Body of pancreas (tissue), 4 donors: ENCODE measurements at regions not wholly inside any gene's neighbourhood (a gene's known extent, or its start where the extent isn't known, plus 50 kb on each side); places are given as distances from the start of the nearest gene placed in this dataset.

ENCODE experiments used
- ATAC-seq: fragments of 150-250 bp; one replicate; pipeline ENCODE4 v1.9.1; 2016
- DNase-seq, 4 donors: peaks; one replicate each; pipeline ENCODE4 v3.0.0-alpha.2; 2019
- H3K27ac ChIP-seq, 4 donors: fragments of 200-600 bp; sonication (generic); 1 replicate in 3 of 4; 2 replicates in 1 of 4; pipeline versions ENCODE4 v1.5.1 to v1.6.1; 2016 to 2019; ENCODE audit warnings: mild to moderate bottlenecking in 1 of 4, mixed read lengths in 1 of 4, moderate library complexity in 1 of 4
- H3K27me3 ChIP-seq, 2 donors: fragments of 200-600 bp; sonication (generic); one replicate each; pipeline ENCODE4 v1.6.0; 2016; ENCODE audit warnings: mild to moderate bottlenecking in 1 of 2
- H3K36me3 ChIP-seq, 2 donors: fragments of 200-600 bp; sonication (generic); replicated peaks in 1 of 2; 2 replicates each; pipeline ENCODE4 v1.5.1; 2016; ENCODE audit warnings: low read depth in 2 of 2; ENCODE audit not compliant: insufficient read depth in 1 of 2
- H3K4me1 ChIP-seq: fragments of 200-600 bp; sonication (generic); one replicate; pipeline ENCODE4 v1.6.0; 2016
- H3K4me3 ChIP-seq, 2 donors: fragments of 200-600 bp; sonication (generic); 1 replicate in 1 of 2; 2 replicates in 1 of 2; pipeline ENCODE4 v1.5.1; 2016 to 2019
- H3K9me3 ChIP-seq, 3 donors: fragments of 200-600 bp; sonication (generic); 1 replicate in 2 of 3; 2 replicates in 1 of 3; pipeline ENCODE4 v1.5.1; 2016
- CTCF ChIP-seq, 7 experiments: fragments of 450-650 bp in 4 of 7; fragments of 200-600 bp in 3 of 7; sonication (generic) in 3 of 7; IDR thresholded peaks; one replicate each; pipeline ENCODE4 v1.5.1; 2016 to 2019; ENCODE audit warnings: antibody characterized with exemption in 7 of 7
- POLR2A ChIP-seq, 3 donors: fragments of 450-650 bp; IDR thresholded peaks; one replicate each; pipeline ENCODE4 v1.6.1; 2016; ENCODE audit warnings: antibody characterized with exemption in 3 of 3, mild to moderate bottlenecking in 2 of 3
- WGBS, 2 donors: methylation state at CpG; one replicate each; pipeline ENCODE4 v1.1.5; 2017; 5-methylcytosine and 5-hydroxymethylcytosine counted together
- intact Hi-C: fragments of 100-400 bp; cut with DNase I; formaldehyde crosslinking; loops from one replicate; pipeline ENCODE4 v1.15.1; 2023

GRCh38 chr15:70410371-70410985 lies 312.8 kb upstream of the TLE3 start:
- 85 to 88% methylated on average over 3 of the region's 3 CpGs for WGBS, 2 donors
- DNase-seq, result no peak
- Histone ChIP-seq H3K9me3 (no peaks in the 10 kb centered on the region), H3K4me3 (no peak overlapping the region), H3K27ac (no peak overlapping the region), H3K4me1 (no peaks in the 10 kb centered on the region), H3K36me3 (no peaks in the 10 kb centered on the region), H3K27me3 (no peaks in the 10 kb centered on the region)
- TF ChIP-seq POLR2A (IDR thresholded peaks at IDR 0.05), result no peak
- no peak for TF ChIP-seq CTCF (IDR thresholded peaks at IDR 0.05)
- intact Hi-C loops, result loop anchor here (10.0 kb wide), 1 partner anchor 64 kb away; no protein-coding TSS in a partner anchor
- ATAC-seq, result no peak

DNA sequence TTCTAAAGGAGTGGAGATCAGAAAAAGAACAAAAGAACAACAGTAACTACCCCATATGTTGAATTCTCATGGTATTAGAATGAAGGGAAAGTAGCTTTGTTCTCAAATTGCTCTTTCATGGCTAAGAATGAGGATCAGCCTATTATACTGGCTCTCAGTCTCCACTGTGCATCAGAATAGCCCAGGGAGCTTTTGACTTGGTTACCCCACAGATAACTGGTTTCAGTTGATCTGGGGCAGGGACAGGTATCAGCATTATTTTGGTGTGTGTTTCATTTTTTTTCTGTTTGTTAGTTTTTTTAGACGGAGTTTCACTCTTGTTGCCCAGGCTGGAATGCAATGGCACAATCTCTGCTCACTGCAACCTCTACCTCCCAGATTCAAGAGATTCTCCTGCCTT lies 311.7 kb upstream of the TLE3 start:
- 82 to 94% methylated on average over 1 of the region's 1 CpG for WGBS, 2 donors
- Histone ChIP-seq H3K9me3 (no peaks in the 10 kb centered on the region), H3K27ac (no peak overlapping the region), H3K4me3 (no peak overlapping the region), H3K36me3 (no peaks in the 10 kb centered on the region), H3K4me1 (no peaks in the 10 kb centered on the region), H3K27me3 (no peaks in the 10 kb centered on the region)
- intact Hi-C loops, result no loop called here
- no peak for TF ChIP-seq POLR2A (IDR thresholded peaks at IDR 0.05)
- no peak for TF ChIP-seq CTCF (IDR thresholded peaks at IDR 0.05)
- DNase-seq (no peak), ATAC-seq (no peak)

- ATAC-seq (no peak), DNase-seq (no peak)
- no peak overlapping the region for H3K4me3 ChIP-seq
- H3K27me3 ChIP-seq, result no peaks in the 10 kb centered on the region
- H3K4me1 ChIP-seq, result no peaks in the 10 kb centered on the region
- intact Hi-C loops, result no loop called here
- 64 to 80% methylated on average over 1 of the region's 1 CpG for WGBS, 2 donors
- H3K36me3 ChIP-seq, result no peaks in the 10 kb centered on the region
- H3K27ac ChIP-seq, result no peak overlapping the region
- TF ChIP-seq CTCF (IDR thresholded peaks at IDR 0.05) (no peak), POLR2A (IDR thresholded peaks at IDR 0.05) (no peak)
- no peaks in the 10 kb centered on the region for H3K9me3 ChIP-seq
Measured at GRCh38 chr15:70407955-70408354, 310.2 kb upstream of the TLE3 start.

- 82% methylated on average over 7 of the region's 7 CpGs for WGBS, 2 donors
- no peaks in the 10 kb centered on the region for H3K9me3 ChIP-seq
- intact Hi-C loops, result no loop called here
- H3K27me3 ChIP-seq, result no peaks in the 10 kb centered on the region
- ATAC-seq (no peak), DNase-seq (no peak)
- H3K4me1 ChIP-seq, result no peaks in the 10 kb centered on the region
- TF ChIP-seq CTCF (IDR thresholded peaks at IDR 0.05), result no peak
- TF ChIP-seq POLR2A (IDR thresholded peaks at IDR 0.05), result no peak
- H3K36me3 ChIP-seq, result no peaks in the 10 kb centered on the region
- H3K27ac ChIP-seq, result no peak overlapping the region
- H3K4me3 ChIP-seq, result no peak overlapping the region
Measured at GRCh38 chr15:70407336-70407670, 309.6 kb upstream of the TLE3 start.

DNA sequence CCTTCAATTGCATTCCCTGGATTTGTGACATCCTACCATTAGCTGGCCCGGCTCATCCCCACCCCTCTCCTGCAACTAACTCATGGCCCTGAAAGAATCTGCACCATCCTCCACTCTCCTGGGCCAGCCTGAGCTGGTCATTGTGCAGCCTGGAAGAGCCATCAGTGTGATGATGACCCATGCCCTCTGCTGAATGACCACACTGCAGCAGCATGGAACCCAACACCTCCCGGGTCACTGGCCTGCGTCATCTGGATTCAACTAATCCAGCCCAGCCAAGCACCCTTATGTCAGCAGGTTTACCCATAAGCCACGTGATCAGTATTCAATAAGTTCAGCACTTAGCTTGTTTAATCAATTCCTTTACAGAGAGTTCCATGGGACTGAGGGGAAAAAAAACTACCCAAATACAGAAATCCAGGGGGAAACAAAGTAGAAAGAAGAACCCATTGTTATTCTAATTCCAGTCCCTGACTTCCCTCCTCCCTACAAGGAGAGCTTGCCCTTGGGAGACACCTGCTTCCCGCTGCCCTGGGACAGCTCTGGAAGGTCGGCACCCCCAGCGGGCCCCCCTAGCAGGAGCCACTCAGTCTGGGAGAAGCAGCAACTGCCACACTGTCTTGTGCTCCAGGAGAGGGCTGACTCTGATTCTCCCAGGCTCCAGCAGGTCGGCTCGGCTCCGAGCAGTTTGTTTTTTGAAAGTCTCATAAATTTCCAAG lies 309.1 kb upstream of the TLE3 start:
- intact Hi-C loops, result no loop called here
- no peak for ATAC-seq
- no peaks in the 10 kb centered on the region for H3K4me1 ChIP-seq
- H3K27me3 ChIP-seq, result no peaks in the 10 kb centered on the region
- no peaks in the 10 kb centered on the region for H3K9me3 ChIP-seq
- no peaks in the 10 kb centered on the region for H3K36me3 ChIP-seq
- DNase-seq, result no peak
- H3K4me3 ChIP-seq, result no peak overlapping the region
- no peak for TF ChIP-seq CTCF (IDR thresholded peaks at IDR 0.05)
- TF ChIP-seq POLR2A (IDR thresholded peaks at IDR 0.05), result no peak
- 61 to 63% methylated on average over 8 to 10 of the region's 10 CpGs for WGBS, 2 donors
- H3K27ac ChIP-seq, result no peak overlapping the region
